ENCODE measurements at regions not wholly inside any gene's neighbourhood (a gene's known extent, or its start where the extent isn't known, plus 50 kb on each side); places are given as distances from the start of the nearest gene placed in this dataset.

DNA sequence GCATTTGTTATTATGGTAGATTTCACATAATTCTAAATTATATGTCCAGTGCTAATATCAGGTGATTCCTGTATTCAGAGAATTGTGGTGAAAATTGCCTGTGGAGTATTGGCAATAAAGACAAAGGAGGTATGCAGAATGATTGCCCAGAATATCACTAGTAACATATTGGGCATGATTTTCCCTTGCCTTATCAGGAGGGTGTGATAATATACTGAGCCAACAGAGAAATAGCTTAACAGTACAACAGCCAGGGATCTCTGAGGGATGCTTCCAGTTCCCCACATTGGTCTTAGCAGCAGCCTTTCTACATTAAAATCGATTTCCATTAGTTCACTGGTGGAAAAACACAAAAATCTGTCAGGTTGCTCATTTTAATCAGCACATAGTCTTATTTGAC lies 122.9 kb upstream of the COL3A1 start:
- TF ChIP-seq POLR2A (IDR thresholded peaks at IDR 0.05): no peak
- TF ChIP-seq, protein P1, sequence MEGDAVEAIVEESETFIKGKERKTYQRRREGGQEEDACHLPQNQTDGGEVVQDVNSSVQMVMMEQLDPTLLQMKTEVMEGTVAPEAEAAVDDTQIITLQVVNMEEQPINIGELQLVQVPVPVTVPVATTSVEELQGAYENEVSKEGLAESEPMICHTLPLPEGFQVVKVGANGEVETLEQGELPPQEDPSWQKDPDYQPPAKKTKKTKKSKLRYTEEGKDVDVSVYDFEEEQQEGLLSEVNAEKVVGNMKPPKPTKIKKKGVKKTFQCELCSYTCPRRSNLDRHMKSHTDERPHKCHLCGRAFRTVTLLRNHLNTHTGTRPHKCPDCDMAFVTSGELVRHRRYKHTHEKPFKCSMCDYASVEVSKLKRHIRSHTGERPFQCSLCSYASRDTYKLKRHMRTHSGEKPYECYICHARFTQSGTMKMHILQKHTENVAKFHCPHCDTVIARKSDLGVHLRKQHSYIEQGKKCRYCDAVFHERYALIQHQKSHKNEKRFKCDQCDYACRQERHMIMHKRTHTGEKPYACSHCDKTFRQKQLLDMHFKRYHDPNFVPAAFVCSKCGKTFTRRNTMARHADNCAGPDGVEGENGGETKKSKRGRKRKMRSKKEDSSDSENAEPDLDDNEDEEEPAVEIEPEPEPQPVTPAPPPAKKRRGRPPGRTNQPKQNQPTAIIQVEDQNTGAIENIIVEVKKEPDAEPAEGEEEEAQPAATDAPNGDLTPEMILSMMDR (IDR thresholded peaks at IDR 0.05): no peak

Measured in ovary (tissue), 3 donors.